DMS79 (cell line): ENCODE measurements at regions not wholly inside any gene's neighbourhood (a gene's known extent, or its start where the extent isn't known, plus 50 kb on each side); places are given as distances from the start of the nearest gene placed in this dataset.

Experiments used
- DNase-seq: peaks from one replicate; lab custom pipeline; 2025; lab: John Stamatoyannopoulos, UW

GRCh38 chr2:224325941-224326340, 76.0 kb downstream of the FAM124B start:
- no peak for DNase-seq

- DNase-seq, result no peak
Measured at GRCh38 chr2:224324604-224325003, 77.3 kb downstream of the FAM124B start.

GRCh38 chr2:224320660-224321059, 81.2 kb downstream of the FAM124B start:
- DNase-seq, result no peak

- DNase-seq, result no peak
Measured at GRCh38 chr2:224319750-224320149, 82.2 kb downstream of the FAM124B start.

- DNase-seq, result no peak
Measured at GRCh38 chr2:224312741-224313140, 89.2 kb downstream of the FAM124B start.

GRCh38 chr2:224310943-224311625, 90.8 kb downstream of the FAM124B start:
- DNase-seq, result no peak

- DNase-seq, result no peak
Measured at GRCh38 chr2:224309176-224309575, 92.7 kb downstream of the FAM124B start.

- DNase-seq, result no peak
Measured at GRCh38 chr2:224308272-224308911, 93.5 kb downstream of the FAM124B start.

- no peak for DNase-seq
Measured at GRCh38 chr2:224302952-224303351, 99.0 kb downstream of the FAM124B start.

- no peak for DNase-seq
Measured at GRCh38 chr2:224293976-224294375, 107.9 kb downstream of the FAM124B start.

GRCh38 chr2:224287531-224287930, 114.4 kb downstream of the FAM124B start:
- no peak for DNase-seq

- no peak for DNase-seq
Measured at GRCh38 chr2:224286923-224287322, 115.0 kb downstream of the FAM124B start.

- peak; percentile 2 for DNase-seq
Measured at GRCh38 chr2:224284134-224284946, 117.6 kb downstream of the FAM124B start.

GRCh38 chr2:224283466-224283965, 118.4 kb downstream of the FAM124B start:
- DNase-seq, result no peak

- no peak for DNase-seq
Measured at GRCh38 chr2:224281374-224281773, 120.5 kb downstream of the FAM124B start.

- no peak for DNase-seq
Measured at GRCh38 chr2:224278531-224278930, 123.4 kb downstream of the FAM124B start.

GRCh38 chr2:224276251-224276650, 125.7 kb downstream of the FAM124B start:
- no peak for DNase-seq

- DNase-seq, result no peak
Measured at GRCh38 chr2:224272237-224272910, 129.5 kb downstream of the FAM124B start.

GRCh38 chr2:224271617-224272236, 130.2 kb downstream of the FAM124B start:
- DNase-seq, result no peak

- DNase-seq, result no peak
Measured at GRCh38 chr2:224268441-224268840, 133.5 kb downstream of the FAM124B start.

GRCh38 chr2:224264259-224264658, 137.6 kb downstream of the FAM124B start:
- DNase-seq, result no peak

GRCh38 chr2:224263571-224264043, 138.3 kb downstream of the FAM124B start:
- no peak for DNase-seq
